GM12873 (cell line): ENCODE measurements at regions not wholly inside any gene's neighbourhood (a gene's known extent, or its start where the extent isn't known, plus 50 kb on each side); places are given as distances from the start of the nearest gene placed in this dataset.

Source experiments
- CTCF ChIP-seq: IDR thresholded peaks from 2 replicates; pipeline ENCODE4 v1.5.1; 2012; ENCODE audit warnings: low read depth, mild to moderate bottlenecking, moderate library complexity, low read length, control low read depth; ENCODE audit not compliant: insufficient read depth; ENCODE audit errors: missing control alignments

DNA sequence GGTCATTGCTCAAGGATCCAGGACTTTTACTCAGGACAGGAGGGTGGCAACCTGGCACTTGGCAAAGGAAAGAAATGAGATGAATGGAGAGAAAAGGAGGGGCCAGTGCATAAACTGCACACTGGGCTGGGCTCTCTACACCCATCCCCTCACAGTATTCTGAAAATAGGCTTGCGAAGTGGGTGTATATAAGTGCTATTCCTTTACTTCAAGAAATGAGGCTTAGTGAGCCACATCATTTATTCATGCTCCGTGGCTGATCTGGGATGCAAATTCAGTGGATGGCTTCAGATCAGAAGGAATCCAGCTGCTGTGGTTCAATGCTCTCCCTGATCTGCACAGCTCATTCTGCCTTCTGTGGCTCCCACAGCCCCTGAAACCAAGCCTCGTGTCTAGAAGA lies 297.7 kb downstream of the UQCRFS1 start:
- TF ChIP-seq CTCF = no peak

DNA sequence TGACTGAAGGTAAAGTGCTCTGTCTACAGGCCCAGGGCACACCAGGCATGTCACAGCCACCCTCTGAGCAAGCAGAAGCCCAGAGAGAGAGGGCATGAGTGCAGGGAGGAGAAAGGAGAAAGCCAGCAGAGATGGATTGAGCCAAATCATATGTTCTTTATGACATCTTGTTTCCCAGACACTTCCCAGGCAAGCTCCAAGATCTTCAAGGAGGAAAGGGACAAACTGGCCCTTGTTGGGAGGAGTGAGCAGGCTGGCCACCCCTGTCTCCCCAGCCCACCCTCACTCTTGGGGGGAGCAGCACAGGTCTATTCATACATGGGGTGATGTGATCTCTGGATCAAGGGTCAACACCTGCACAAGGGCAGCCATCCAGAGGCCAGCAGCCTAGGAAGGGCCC lies 298.8 kb downstream of the UQCRFS1 start:
- TF ChIP-seq CTCF = no peak

- no peak for TF ChIP-seq CTCF
Observed at GRCh38 chr19:28913626-28914025, 299.3 kb downstream of the UQCRFS1 start.

GRCh38 chr19:28908941-28909340 lies 304.0 kb downstream of the UQCRFS1 start:
- TF ChIP-seq CTCF = no peak

DNA sequence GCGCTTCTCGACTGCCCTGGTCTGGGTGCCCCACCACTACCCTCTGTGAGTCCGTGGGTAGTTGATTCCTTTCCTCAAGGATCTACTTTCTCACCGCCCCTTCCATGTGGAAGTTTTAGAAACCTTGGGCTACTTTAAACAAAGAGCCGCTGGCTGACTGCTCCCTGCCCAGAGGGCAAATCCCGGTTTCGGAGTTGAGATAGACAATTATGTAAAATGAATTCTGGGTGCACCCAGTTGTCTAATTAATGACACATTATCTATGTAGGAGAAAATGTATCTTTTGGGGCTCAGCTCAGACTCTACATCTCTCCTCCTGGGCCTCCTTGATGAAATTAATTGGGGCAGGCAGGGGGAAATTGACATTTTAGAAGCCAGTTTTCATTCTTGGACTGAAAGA lies 305.4 kb downstream of the UQCRFS1 start:
- TF ChIP-seq CTCF = no peak

DNA sequence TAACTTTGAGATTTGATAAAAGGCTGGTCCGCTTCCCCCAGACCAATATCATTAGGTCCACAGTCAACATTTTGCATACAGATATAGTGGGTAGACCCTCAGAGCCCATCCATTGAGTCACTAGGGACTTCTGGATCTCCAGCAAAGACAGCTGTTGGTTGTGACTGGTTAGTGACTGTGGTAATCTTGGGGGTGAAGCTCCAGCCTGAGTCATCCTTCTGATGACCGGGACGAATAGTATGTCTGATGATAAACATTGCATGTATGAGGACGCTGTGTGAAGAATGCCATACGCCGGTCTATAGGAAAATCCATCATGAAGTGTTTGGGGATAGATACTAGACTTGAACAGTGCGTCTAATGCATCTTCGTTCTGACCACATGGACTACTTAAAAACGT lies 307.0 kb downstream of the UQCRFS1 start:
- TF ChIP-seq CTCF = no peak

DNA sequence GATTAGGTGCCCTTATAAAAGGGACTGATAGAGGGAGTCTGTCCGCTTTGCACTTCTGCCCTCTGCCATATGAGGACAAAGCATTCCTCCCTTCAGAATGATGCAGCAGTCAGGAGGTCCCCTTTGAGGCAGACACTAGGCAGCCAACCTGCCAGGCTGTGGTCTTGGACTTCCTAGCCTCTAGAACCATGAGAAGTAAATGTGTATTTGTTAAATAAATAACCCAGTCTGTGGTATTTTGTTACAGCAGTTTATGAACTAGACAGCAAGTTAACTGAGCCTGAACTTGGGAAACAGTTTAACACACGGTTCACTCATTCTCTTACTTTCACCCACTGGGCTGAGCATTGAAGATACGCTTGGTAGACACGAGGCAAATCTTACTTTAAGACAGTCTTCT lies 313.2 kb downstream of the UQCRFS1 start:
- no peak for TF ChIP-seq CTCF

DNA sequence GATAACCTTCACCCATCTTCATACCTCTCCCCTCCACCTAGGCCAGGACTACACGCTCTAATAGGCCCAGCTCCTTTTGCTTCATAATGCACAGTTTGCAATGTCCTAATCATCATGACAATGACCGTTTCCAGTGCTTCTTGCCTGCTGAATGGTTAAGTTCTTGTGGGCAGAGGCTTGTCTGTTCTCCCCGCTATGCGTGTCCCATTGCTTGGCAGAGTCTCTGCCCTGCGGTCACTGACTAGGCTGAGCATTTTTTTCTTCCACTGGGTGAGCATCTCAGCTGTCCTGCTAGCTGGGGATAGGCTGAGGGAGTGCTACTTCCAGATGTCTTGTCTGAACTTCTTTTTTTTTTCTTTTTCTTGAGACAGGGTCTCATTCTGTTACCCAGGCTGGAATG lies 314.7 kb downstream of the UQCRFS1 start:
- TF ChIP-seq CTCF = no peak
